ENCODE measurements at regions not wholly inside any gene's neighbourhood (a gene's known extent, or its start where the extent isn't known, plus 50 kb on each side); places are given as distances from the start of the nearest gene placed in this dataset.

DNA sequence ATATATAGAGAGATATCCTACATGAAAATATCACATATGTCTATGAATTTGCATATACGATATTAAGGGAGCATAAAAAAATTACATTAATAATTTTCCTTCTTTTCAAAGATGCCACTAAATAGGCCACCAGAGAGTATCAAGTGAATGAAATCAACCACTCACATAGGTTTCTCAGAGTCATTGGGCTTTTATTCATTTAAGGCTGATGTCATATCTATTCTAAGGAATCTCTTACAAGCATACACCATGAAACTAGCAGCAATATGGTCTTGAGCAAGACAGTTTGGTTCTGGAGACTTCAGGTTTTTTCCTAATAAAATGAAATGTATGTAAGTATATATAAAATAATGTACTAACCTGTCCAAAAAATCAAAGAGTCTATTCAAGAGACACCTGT is 420.4 kb downstream of the PLA2G4A start:
- intact Hi-C loops (cut with micrococcal nuclease), result no loop called here
- Mint-ChIP-seq H3K27ac (no peak overlapping the region), H3K4me3 (no peak overlapping the region), H3K27me3 (no peaks in the 10 kb centered on the region), H3K36me3 (ENCODE audit: low read depth) (no peaks in the 10 kb centered on the region), H3K9me3 (peaks cover 5% of the 10 kb centered on the region), H3K4me1 (no peaks in the 10 kb centered on the region)
- ChIA-PET POLR2A (no interaction called here), CTCF (no interaction called here)
- no peak for DNase-seq
- ATAC-seq (ENCODE audit: low read depth), result no peak
- TF ChIP-seq, protein P1, sequence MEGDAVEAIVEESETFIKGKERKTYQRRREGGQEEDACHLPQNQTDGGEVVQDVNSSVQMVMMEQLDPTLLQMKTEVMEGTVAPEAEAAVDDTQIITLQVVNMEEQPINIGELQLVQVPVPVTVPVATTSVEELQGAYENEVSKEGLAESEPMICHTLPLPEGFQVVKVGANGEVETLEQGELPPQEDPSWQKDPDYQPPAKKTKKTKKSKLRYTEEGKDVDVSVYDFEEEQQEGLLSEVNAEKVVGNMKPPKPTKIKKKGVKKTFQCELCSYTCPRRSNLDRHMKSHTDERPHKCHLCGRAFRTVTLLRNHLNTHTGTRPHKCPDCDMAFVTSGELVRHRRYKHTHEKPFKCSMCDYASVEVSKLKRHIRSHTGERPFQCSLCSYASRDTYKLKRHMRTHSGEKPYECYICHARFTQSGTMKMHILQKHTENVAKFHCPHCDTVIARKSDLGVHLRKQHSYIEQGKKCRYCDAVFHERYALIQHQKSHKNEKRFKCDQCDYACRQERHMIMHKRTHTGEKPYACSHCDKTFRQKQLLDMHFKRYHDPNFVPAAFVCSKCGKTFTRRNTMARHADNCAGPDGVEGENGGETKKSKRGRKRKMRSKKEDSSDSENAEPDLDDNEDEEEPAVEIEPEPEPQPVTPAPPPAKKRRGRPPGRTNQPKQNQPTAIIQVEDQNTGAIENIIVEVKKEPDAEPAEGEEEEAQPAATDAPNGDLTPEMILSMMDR (IDR thresholded peaks at IDR 0.05), result no peak

DNA sequence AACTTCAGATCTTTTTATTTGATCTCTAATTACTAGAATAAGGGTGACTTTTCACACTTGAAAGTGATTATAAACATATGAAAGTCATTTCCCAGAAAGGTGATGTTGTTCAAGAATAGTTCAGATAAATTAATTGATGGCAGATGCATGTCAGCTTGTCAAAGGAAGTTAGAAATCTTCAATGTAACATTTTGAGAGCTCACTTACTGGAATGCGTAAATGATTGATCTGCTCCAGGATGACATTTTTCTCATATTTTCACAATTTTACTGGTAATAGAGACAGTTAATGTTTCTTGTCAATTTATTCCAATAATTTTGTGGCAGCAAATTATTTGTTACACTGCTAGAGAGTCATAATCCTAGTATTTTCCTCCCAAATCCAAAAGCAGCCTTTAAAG is 424.2 kb downstream of the PLA2G4A start:
- Mint-ChIP-seq H3K36me3 (ENCODE audit: low read depth) (no peaks in the 10 kb centered on the region), H3K4me3 (no peak overlapping the region), H3K4me1 (no peaks in the 10 kb centered on the region), H3K9me3 (no peaks in the 10 kb centered on the region), H3K27me3 (no peaks in the 10 kb centered on the region), H3K27ac (no peak overlapping the region)
- ATAC-seq (ENCODE audit: low read depth), result no peak
- POLR2A ChIA-PET, result no interaction called here
- DNase-seq, result no peak
- TF ChIP-seq, protein P1 (IDR thresholded peaks at IDR 0.05), result no peak
- CTCF ChIA-PET, result no interaction called here
- intact Hi-C loops (cut with micrococcal nuclease), result no loop called here

DNA sequence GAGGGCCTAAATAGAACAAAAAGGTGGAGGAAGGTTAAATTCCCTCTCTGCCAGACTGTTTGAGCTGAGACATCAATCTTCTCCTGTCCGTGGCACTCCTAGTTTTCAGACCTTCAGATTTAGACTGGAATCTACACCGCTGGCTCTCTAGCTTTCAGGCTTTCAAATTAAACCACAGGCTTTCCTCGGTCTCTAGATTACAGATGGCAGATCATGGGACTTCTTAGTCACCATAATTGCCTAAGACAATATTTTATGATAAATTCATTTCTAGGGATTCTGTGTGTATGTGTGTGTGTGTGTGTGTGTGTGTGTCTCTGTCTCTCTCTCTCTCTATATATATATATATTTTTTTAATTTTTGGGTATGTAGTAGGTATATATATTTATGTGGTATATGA is 428.7 kb downstream of the PLA2G4A start:
- intact Hi-C loops (cut with micrococcal nuclease), result no loop called here

DNA sequence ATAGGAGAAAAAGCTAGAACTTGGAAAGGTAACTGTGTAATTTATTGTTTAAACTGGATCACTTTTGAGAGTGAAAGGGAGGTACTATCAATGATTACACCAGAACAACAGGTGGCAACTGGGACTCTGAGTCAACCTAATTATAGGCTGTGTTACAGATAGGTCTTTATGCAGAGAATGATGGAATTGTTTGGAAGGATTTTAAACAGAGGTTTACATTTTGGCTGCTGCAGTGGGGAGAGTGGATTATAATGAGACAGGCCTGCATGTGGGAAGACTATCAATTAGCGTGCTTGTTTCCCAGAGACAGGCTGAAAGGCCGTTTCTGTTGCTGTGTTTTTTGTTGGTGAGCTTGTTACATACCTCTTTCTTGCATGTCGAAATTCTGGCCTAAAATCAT is 432.9 kb downstream of the PLA2G4A start:
- peaks cover 2% of the 10 kb centered on the region for H3K9me3 Mint-ChIP-seq
- ATAC-seq (ENCODE audit: low read depth), result no peak
- H3K4me3 Mint-ChIP-seq, result no peak overlapping the region
- intact Hi-C loops (cut with micrococcal nuclease), result no loop called here
- no peak for DNase-seq
- no peaks in the 10 kb centered on the region for H3K4me1 Mint-ChIP-seq
- H3K27me3 Mint-ChIP-seq, result no peaks in the 10 kb centered on the region
- ChIA-PET CTCF (no interaction called here), POLR2A (no interaction called here)
- H3K27ac Mint-ChIP-seq, result no peak overlapping the region
- no peaks in the 10 kb centered on the region for H3K36me3 Mint-ChIP-seq (ENCODE audit: low read depth)
- TF ChIP-seq, protein P1 (IDR thresholded peaks at IDR 0.05), result no peak

More for the DNA sequence above, 428.7 kb downstream of the PLA2G4A start:
- DNase-seq (no peak), ATAC-seq (ENCODE audit: low read depth) (no peak)
- no peaks in the 10 kb centered on the region for H3K36me3 Mint-ChIP-seq (ENCODE audit: low read depth)
- H3K4me1 Mint-ChIP-seq, result no peaks in the 10 kb centered on the region
- TF ChIP-seq, protein P1 (IDR thresholded peaks at IDR 0.05), result no peak
- no peaks in the 10 kb centered on the region for H3K27me3 Mint-ChIP-seq
- ChIA-PET CTCF (no interaction called here), POLR2A (no interaction called here)
- no peak overlapping the region for H3K27ac Mint-ChIP-seq
- H3K4me3 Mint-ChIP-seq, result no peak overlapping the region
- peaks cover 2% of the 10 kb centered on the region for H3K9me3 Mint-ChIP-seq

DNA sequence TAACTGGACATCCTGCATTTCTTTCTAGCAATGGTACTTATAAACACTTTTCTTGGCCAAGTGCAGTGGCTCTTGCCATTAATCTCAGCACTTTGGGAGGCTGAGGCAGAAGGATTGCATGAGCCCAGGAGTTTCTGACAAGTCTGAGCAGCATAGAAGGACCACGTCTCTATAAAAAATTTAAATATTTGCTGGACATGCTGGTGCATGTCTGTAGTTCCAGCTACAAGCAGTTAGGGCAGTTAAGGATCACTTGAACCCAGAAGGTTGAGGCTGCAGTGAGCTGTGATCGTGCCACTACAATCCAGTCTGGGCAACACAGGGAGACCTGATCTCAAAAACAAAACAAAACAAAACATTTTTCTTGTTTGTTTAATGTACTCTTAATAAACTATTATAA is 434.0 kb downstream of the PLA2G4A start:
- DNase-seq, result no peak
- Mint-ChIP-seq H3K4me1 (no peaks in the 10 kb centered on the region), H3K36me3 (ENCODE audit: low read depth) (no peaks in the 10 kb centered on the region), H3K27me3 (no peaks in the 10 kb centered on the region), H3K9me3 (peaks cover 2% of the 10 kb centered on the region), H3K27ac (no peak overlapping the region), H3K4me3 (no peak overlapping the region)
- no peak for ATAC-seq (ENCODE audit: low read depth)
- intact Hi-C loops (cut with micrococcal nuclease), result no loop called here
- POLR2A ChIA-PET, result no interaction called here
- TF ChIP-seq, protein P1 (IDR thresholded peaks at IDR 0.05), result no peak
- CTCF ChIA-PET, result no interaction called here

All from activated B cell treated with CpG ODN at 0.5 μM for 24 hours (primary cell).